Endothelial cell of umbilical vein (primary cell): ENCODE measurements at regions not wholly inside any gene's neighbourhood (a gene's known extent, or its start where the extent isn't known, plus 50 kb on each side); places are given as distances from the start of the nearest gene placed in this dataset.

Source experiments
- BruUV-seq: library from RNA; stranded (reverse); fragments of 400-500 nt; replicated peaks from 2 replicates; lab custom pipeline; 2021; lab: Mats Ljungman, UMichigan
- CTCF ChIA-PET: fragments of 300-600, 350-600 bp; sonication (Branson Sonifier 250); formaldehyde crosslinking; loops from one replicate; lab custom pipeline; 2021; ENCODE audit warnings: antibody characterized with exemption, inconsistent platforms; lab: Charles Lee
- POLR2A ChIA-PET: fragments of 300-600, 350-600 bp; sonication (Branson Sonifier 250); formaldehyde crosslinking; loops from one replicate; lab custom pipeline; 2021; ENCODE audit warnings: antibody characterized with exemption, inconsistent platforms; lab: Charles Lee
- DNase-seq: peaks from one replicate; pipeline ENCODE4 v3.0.0-alpha.2; 2011; ENCODE audit warnings: low read depth, low spot score
- FAIRE-seq: peaks from 2 replicates; lab custom pipeline; 2011; peaks lifted over from hg19 to GRCh38; lab: Jason Lieb, UNC
- H2AFZ ChIP-seq: 2 replicates; pipeline ENCODE4 v1.6.0; 2012; ENCODE audit warnings: low read depth, low read length, control low read depth, inconsistent platforms
- H3K27ac ChIP-seq: 2 replicates; pipeline ENCODE4 v1.5.1; 2011; ENCODE audit warnings: low read depth, mild to moderate bottlenecking, control low read depth, low read length, moderate library complexity; ENCODE audit not compliant: insufficient read depth
- H3K27me3 ChIP-seq, 2 experiments: 2 replicates each; pipeline versions ENCODE4 v1.6.0 to v1.6.1; 2011; ENCODE audit warnings: low read length in 2 of 2, mixed read lengths in 1 of 2; ENCODE audit not compliant: control insufficient read depth in 2 of 2, insufficient read depth in 2 of 2
- H3K36me3 ChIP-seq, 2 experiments: 2 replicates in 1 of 2; 3 replicates in 1 of 2; pipeline ENCODE4 v1.5.1; 2011; ENCODE audit warnings: low read length in 2 of 2, mild to moderate bottlenecking in 1 of 2, moderate library complexity in 1 of 2; ENCODE audit not compliant: control insufficient read depth in 2 of 2, insufficient read depth in 2 of 2; ENCODE audit errors: extremely low read depth in 1 of 2
- H3K4me1 ChIP-seq: 3 replicates; pipeline ENCODE4 v1.5.1; 2011; ENCODE audit warnings: mild to moderate bottlenecking, low read length; ENCODE audit not compliant: control insufficient read depth, insufficient read depth; ENCODE audit errors: extremely low read depth
- H3K4me2 ChIP-seq: 2 replicates; pipeline ENCODE4 v1.6.1; 2011; ENCODE audit warnings: low read length, control low read depth, mixed read lengths; ENCODE audit not compliant: insufficient read depth
- H3K4me3 ChIP-seq, 3 experiments: fragments of 200-600 bp in 1 of 3; sonication (generic), shearing (Covaris generic) in 1 of 3; replicated peaks in 1 of 3; 2 replicates each; pipeline ENCODE4 v1.5.1; 2011 to 2016; ENCODE audit warnings: control low read depth in 3 of 3, low read length in 3 of 3, mild to moderate bottlenecking in 2 of 3, inconsistent platforms in 1 of 3, low read depth in 1 of 3, moderate library complexity in 1 of 3; ENCODE audit not compliant: insufficient read depth in 1 of 3
- H3K79me2 ChIP-seq: 2 replicates; pipeline ENCODE4 v1.6.0; 2012; ENCODE audit warnings: low read length, inconsistent platforms; ENCODE audit not compliant: control insufficient read depth, insufficient read depth
- H3K9ac ChIP-seq: replicated peaks from 2 replicates; pipeline ENCODE3; 2011; ENCODE audit warnings: low read length, control low read depth; ENCODE audit not compliant: insufficient read depth; ENCODE audit errors: extremely low read depth
- H3K9me1 ChIP-seq: replicated peaks from 3 replicates; pipeline ENCODE4 v1.6.0; 2011; ENCODE audit warnings: mild to moderate bottlenecking, low read length; ENCODE audit not compliant: control insufficient read depth, insufficient read depth; ENCODE audit errors: extremely low read depth
- H3K9me3 ChIP-seq: replicated peaks from 2 replicates; pipeline ENCODE4 v1.5.1; 2012; ENCODE audit warnings: low read length, inconsistent platforms; ENCODE audit not compliant: control insufficient read depth, insufficient read depth
- H4K20me1 ChIP-seq: replicated peaks from 2 replicates; pipeline ENCODE3; 2011; ENCODE audit warnings: mild to moderate bottlenecking, low read length; ENCODE audit not compliant: control insufficient read depth, insufficient read depth; ENCODE audit errors: extremely low read depth
- CTCF ChIP-seq, 2 donors: IDR thresholded peaks; 1 replicate in 1 of 2; 2 replicates in 1 of 2; pipeline ENCODE4 v1.5.1; 2011; ENCODE audit warnings: low read length in 2 of 2, mild to moderate bottlenecking in 2 of 2, moderate library complexity in 2 of 2, control low read depth in 1 of 2, inconsistent platforms in 1 of 2, low read depth in 1 of 2; ENCODE audit not compliant: insufficient read depth in 1 of 2; ENCODE audit errors: extremely low read depth in 1 of 2
- EZH2 ChIP-seq: IDR thresholded peaks from 2 replicates; pipeline ENCODE4 v1.6.1; 2012; ENCODE audit warnings: borderline replicate concordance, low read depth, mild to moderate bottlenecking, moderate library complexity, low read length, inconsistent platforms; ENCODE audit not compliant: severe bottlenecking
- FOS ChIP-seq: IDR thresholded peaks from 2 replicates; pipeline ENCODE4 v1.6.1; 2011; ENCODE audit warnings: mild to moderate bottlenecking, low read length, moderate library complexity, borderline replicate concordance; ENCODE audit not compliant: insufficient read depth
- GATA2 ChIP-seq: IDR thresholded peaks from 2 replicates; pipeline ENCODE4 v1.7.0; 2011; ENCODE audit warnings: low read depth, mild to moderate bottlenecking, moderate library complexity, mixed read lengths, low read length; ENCODE audit not compliant: insufficient read length, insufficient read depth
- JUN ChIP-seq: IDR thresholded peaks from 2 replicates; pipeline ENCODE4 v1.6.1; 2011; ENCODE audit warnings: borderline replicate concordance, low read depth; ENCODE audit not compliant: insufficient read length, insufficient read depth
- MAX ChIP-seq: IDR thresholded peaks from 2 replicates; pipeline ENCODE4 v1.6.1; 2011; ENCODE audit not compliant: insufficient read depth, insufficient read length
- MYC ChIP-seq: IDR thresholded peaks from one replicate; pipeline ENCODE4 v1.6.1; 2011; ENCODE audit warnings: mild to moderate bottlenecking, low read depth, low read length
- POLR2A ChIP-seq: IDR thresholded peaks from 2 replicates; pipeline ENCODE4 v1.6.1; 2012; ENCODE audit warnings: low read depth, mild to moderate bottlenecking, control low read depth, low read length
- POLR2AphosphoS5 ChIP-seq: IDR thresholded peaks from 2 replicates; pipeline ENCODE4 v1.6.1; 2012; ENCODE audit warnings: low read depth, mild to moderate bottlenecking, control low read depth, low read length, moderate library complexity; ENCODE audit not compliant: insufficient read depth
- dilution Hi-C: fragments of 300-500 bp; cut with MboI; formaldehyde crosslinking; loops from one replicate; pipeline ENCODE4 v1.15.0; 2019; ENCODE audit warnings: low sequenced_read_pairs; ENCODE audit not compliant: extremely low pct_ligation_motif_present
- intact Hi-C: fragments of 100-400 bp; cut with micrococcal nuclease; formaldehyde crosslinking; loops from one replicate; pipeline ENCODE4 v1.10.0; 2022

- ChIA-PET CTCF (no interaction called here), POLR2A (no interaction called here)
- Histone ChIP-seq H3K4me2 (no peak overlapping the region), H3K27ac (no peak overlapping the region), H3K9ac (no peak overlapping the region), H2AFZ (no peak overlapping the region), H3K4me3 (no peak overlapping the region), H3K27me3 (no peaks in the 10 kb centered on the region), H3K4me1 (no peaks in the 10 kb centered on the region), H3K9me1 (no peaks in the 10 kb centered on the region), H3K9me3 (no peaks in the 10 kb centered on the region), H3K36me3 (no peaks in the 10 kb centered on the region), H3K79me2 (no peaks in the 10 kb centered on the region), H4K20me1 (no peaks in the 10 kb centered on the region)
- TF ChIP-seq FOS (no peak), EZH2 (no peak), JUN (no peak), GATA2 (no peak), POLR2A (no peak), CTCF (IDR thresholded peaks at IDR 0.05; ENCODE audit: extremely low read depth in 1 of 2, insufficient read depth in 1 of 2, low read depth in 1 of 2, low read length in 2 of 2) (no peak), POLR2AphosphoS5 (no peak), MYC (no peak), MAX (no peak)
- no peak for DNase-seq
- dilution Hi-C loops: no loop called here
- no peak for FAIRE-seq
- BruUV-seq: no TSS peak
- intact Hi-C loops: no loop called here
Measured at GRCh38 chr5:158552241-158552640, 547.5 kb downstream of the EBF1 start.
